HEK293 (cell line): ENCODE measurements at regions not wholly inside any gene's neighbourhood (a gene's known extent, or its start where the extent isn't known, plus 50 kb on each side); places are given as distances from the start of the nearest gene placed in this dataset.

Experiments
- CTCF ChIA-PET: fragments of 350-600 bp; formaldehyde crosslinking; extraction: SDS; loops from one replicate; lab custom pipeline; 2021; ENCODE audit warnings: antibody characterized with exemption; lab: Yijun Ruan, JAX
- POLR2A ChIA-PET: fragments of 300-600 bp; formaldehyde crosslinking; extraction: SDS; loops from one replicate; lab custom pipeline; 2020; ENCODE audit warnings: antibody characterized with exemption, inconsistent platforms; lab: Yijun Ruan, JAX
- H3K27ac ChIP-seq: fragments of 200-500 bp; sonication (Bioruptor generic); 2 replicates; pipeline ENCODE4 v1.5.1; 2014; ENCODE audit warnings: low read depth, low read length, control low read depth, inconsistent platforms; ENCODE audit errors: extremely low read depth
- H3K36me3 ChIP-seq, 2 experiments: fragments of 200-500 bp in 1 of 2; sonication (Bioruptor generic) in 1 of 2; 1 replicate in 1 of 2; 2 replicates in 1 of 2; pipeline ENCODE4 v1.5.1; 2014 to 2017; ENCODE audit warnings: inconsistent platforms in 2 of 2, low read length in 2 of 2; ENCODE audit not compliant: control insufficient read depth in 2 of 2, insufficient read depth in 1 of 2
- H3K4me1 ChIP-seq: fragments of 200-500 bp; sonication (Bioruptor generic); 2 replicates; pipeline ENCODE4 v1.5.1; 2014; ENCODE audit warnings: mild to moderate bottlenecking, low read length, inconsistent platforms; ENCODE audit not compliant: control insufficient read depth, insufficient read depth
- H3K4me3 ChIP-seq: 2 replicates; pipeline ENCODE4 v1.5.1; 2011; ENCODE audit warnings: low read depth, mild to moderate bottlenecking, control low read depth, low read length, moderate library complexity
- H3K9me3 ChIP-seq: fragments of 200-500 bp; sonication (Bioruptor generic); 2 replicates; pipeline ENCODE4 v1.5.1; 2014; ENCODE audit warnings: low read depth, low read length, inconsistent platforms; ENCODE audit not compliant: control insufficient read depth, insufficient read depth
- EGR2 ChIP-seq: fragments of 450-650 bp; formaldehyde crosslinking; IDR thresholded peaks from 2 replicates; pipeline ENCODE4 v1.5.1; 2016; ENCODE audit warnings: low read depth, missing biosample characterization, missing genetic modification characterization
- SP2 ChIP-seq: fragments of 450-650 bp; formaldehyde crosslinking; IDR thresholded peaks from 2 replicates; pipeline ENCODE4 v1.5.1; 2016; ENCODE audit warnings: missing biosample characterization, missing genetic modification characterization
- TRIM28 ChIP-seq: IDR thresholded peaks from 2 replicates; pipeline ENCODE4 v1.6.1; 2011; ENCODE audit warnings: low read length, control low read depth, borderline replicate concordance
- WT1 ChIP-seq: fragments of 450-650 bp; formaldehyde crosslinking; IDR thresholded peaks from 2 replicates; pipeline ENCODE4 v1.5.1; 2016; ENCODE audit warnings: missing biosample characterization, missing genetic modification characterization
- ZBTB1 ChIP-seq: fragments of 450-650 bp; formaldehyde crosslinking; IDR thresholded peaks from 2 replicates; pipeline ENCODE4 v1.5.1; 2016; ENCODE audit warnings: missing biosample characterization, missing genetic modification characterization
- ZEB2 ChIP-seq: fragments of 450-650 bp; formaldehyde crosslinking; IDR thresholded peaks from 2 replicates; pipeline ENCODE4 v1.5.1; 2016; ENCODE audit warnings: missing biosample characterization, missing genetic modification characterization
- ZNF214 ChIP-seq: fragments of 450-650 bp; formaldehyde crosslinking; IDR thresholded peaks from 2 replicates; pipeline ENCODE4 v1.5.1; 2017; ENCODE audit warnings: missing biosample characterization, mild to moderate bottlenecking, missing genetic modification characterization, borderline replicate concordance
- ZNF23 ChIP-seq: fragments of 450-650 bp; formaldehyde crosslinking; IDR thresholded peaks from 2 replicates; pipeline ENCODE4 v1.5.1; 2016; ENCODE audit warnings: missing biosample characterization, missing genetic modification characterization, borderline replicate concordance
- ZNF292 ChIP-seq: fragments of 450-650 bp; formaldehyde crosslinking; IDR thresholded peaks from 2 replicates; pipeline ENCODE4 v1.5.1; 2016; ENCODE audit warnings: low read depth, missing biosample characterization, missing genetic modification characterization, borderline replicate concordance
- ZNF335 ChIP-seq: fragments of 450-650 bp; formaldehyde crosslinking; conservative IDR thresholded peaks from 2 replicates; pipeline ENCODE4 v1.5.1; 2016; ENCODE audit warnings: missing biosample characterization, missing genetic modification characterization
- ZNF416 ChIP-seq: fragments of 450-650 bp; formaldehyde crosslinking; IDR thresholded peaks from 2 replicates; pipeline ENCODE4 v1.5.1; 2016; ENCODE audit warnings: missing biosample characterization, missing genetic modification characterization
- ZNF423 ChIP-seq: fragments of 450-650 bp; formaldehyde crosslinking; IDR thresholded peaks from 2 replicates; pipeline ENCODE4 v1.5.1; 2016; ENCODE audit warnings: missing biosample characterization, missing genetic modification characterization
- ZNF501 ChIP-seq: fragments of 450-650 bp; formaldehyde crosslinking; IDR thresholded peaks from 2 replicates; pipeline ENCODE4 v1.5.1; 2016; ENCODE audit warnings: missing biosample characterization, missing genetic modification characterization
- ZNF707 ChIP-seq: fragments of 450-650 bp; formaldehyde crosslinking; IDR thresholded peaks from 2 replicates; pipeline ENCODE4 v1.5.1; 2016; ENCODE audit warnings: missing biosample characterization, missing genetic modification characterization
- ZNF768 ChIP-seq: fragments of 450-650 bp; formaldehyde crosslinking; IDR thresholded peaks from 2 replicates; pipeline ENCODE4 v1.5.1; 2018; ENCODE audit warnings: missing biosample characterization, mild to moderate bottlenecking, missing genetic modification characterization
- ZNF830 ChIP-seq: fragments of 450-650 bp; IDR thresholded peaks from 2 replicates; pipeline ENCODE4 v1.5.0; 2018; ENCODE audit warnings: missing biosample characterization, missing genetic modification characterization, low read depth, mild to moderate bottlenecking, moderate library complexity
- ZSCAN23 ChIP-seq: fragments of 450-650 bp; formaldehyde crosslinking; IDR thresholded peaks from 2 replicates; pipeline ENCODE4 v1.5.1; 2016; ENCODE audit warnings: missing biosample characterization, missing genetic modification characterization
- TF ChIP-seq, protein P1 (sequence below): fragments of 450-650 bp; formaldehyde crosslinking; IDR thresholded peaks from 2 replicates; pipeline ENCODE4 v1.5.1; 2016; ENCODE audit warnings: missing biosample characterization, missing genetic modification characterization
- TF ChIP-seq, protein P2 (sequence below): fragments of 450-650 bp; formaldehyde crosslinking; IDR thresholded peaks from 2 replicates; pipeline ENCODE4 v1.5.1; 2017; ENCODE audit warnings: missing biosample characterization, missing genetic modification characterization
- TF ChIP-seq, protein P3 (sequence below): fragments of 450-650 bp; formaldehyde crosslinking; IDR thresholded peaks from 2 replicates; pipeline ENCODE4 v1.5.1; 2017; ENCODE audit warnings: missing biosample characterization, missing genetic modification characterization
- TF ChIP-seq, protein P4 (sequence below): fragments of 450-650 bp; formaldehyde crosslinking; IDR thresholded peaks from 2 replicates; pipeline ENCODE4 v1.5.1; 2016; ENCODE audit warnings: missing biosample characterization, missing genetic modification characterization
- TF ChIP-seq, protein P5 (sequence below): fragments of 450-650 bp; formaldehyde crosslinking; IDR thresholded peaks from 2 replicates; pipeline ENCODE4 v1.5.1; 2016; ENCODE audit warnings: missing biosample characterization, missing genetic modification characterization
- TF ChIP-seq, protein P6 (sequence below): fragments of 450-650 bp; formaldehyde crosslinking; IDR thresholded peaks from 2 replicates; pipeline ENCODE4 v1.5.1; 2016; ENCODE audit warnings: missing biosample characterization, missing genetic modification characterization

DNA sequence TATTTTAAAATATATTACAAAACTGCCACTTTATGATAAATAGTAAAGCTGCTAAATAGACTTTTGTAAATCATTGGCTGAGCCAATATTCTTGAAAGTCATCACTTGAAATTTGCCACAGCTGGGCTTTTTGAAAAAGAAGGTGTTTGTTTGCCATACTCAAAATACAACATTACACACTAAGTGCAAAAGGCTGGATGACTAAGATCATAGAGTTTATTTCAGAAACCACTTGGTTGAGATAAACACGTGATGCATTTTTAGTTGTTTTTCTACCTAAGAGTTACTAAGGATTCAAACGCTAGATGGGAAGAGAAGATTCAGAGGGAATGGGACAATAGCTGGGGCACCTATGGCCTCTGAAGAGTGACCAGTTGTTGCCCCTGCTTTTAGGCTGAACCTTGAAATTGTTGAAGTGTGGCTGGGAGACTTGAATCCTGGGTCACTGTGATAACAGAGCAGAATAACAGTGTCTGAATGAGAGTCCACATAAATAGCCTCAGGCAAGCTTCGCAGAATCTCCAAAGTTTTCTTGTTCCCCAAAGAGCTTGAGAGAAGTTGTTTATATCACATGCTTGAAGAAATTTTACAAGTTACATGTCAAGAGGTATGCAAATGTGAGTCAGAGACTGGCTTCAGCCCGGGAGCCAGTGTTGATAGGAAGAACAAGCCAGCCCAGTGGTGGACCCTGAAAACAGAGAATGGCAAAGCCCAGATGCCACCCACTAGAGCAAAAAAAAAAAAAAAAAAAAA lies 409.8 kb downstream of the GPD2 start (continued):
- TF ChIP-seq, protein P1, sequence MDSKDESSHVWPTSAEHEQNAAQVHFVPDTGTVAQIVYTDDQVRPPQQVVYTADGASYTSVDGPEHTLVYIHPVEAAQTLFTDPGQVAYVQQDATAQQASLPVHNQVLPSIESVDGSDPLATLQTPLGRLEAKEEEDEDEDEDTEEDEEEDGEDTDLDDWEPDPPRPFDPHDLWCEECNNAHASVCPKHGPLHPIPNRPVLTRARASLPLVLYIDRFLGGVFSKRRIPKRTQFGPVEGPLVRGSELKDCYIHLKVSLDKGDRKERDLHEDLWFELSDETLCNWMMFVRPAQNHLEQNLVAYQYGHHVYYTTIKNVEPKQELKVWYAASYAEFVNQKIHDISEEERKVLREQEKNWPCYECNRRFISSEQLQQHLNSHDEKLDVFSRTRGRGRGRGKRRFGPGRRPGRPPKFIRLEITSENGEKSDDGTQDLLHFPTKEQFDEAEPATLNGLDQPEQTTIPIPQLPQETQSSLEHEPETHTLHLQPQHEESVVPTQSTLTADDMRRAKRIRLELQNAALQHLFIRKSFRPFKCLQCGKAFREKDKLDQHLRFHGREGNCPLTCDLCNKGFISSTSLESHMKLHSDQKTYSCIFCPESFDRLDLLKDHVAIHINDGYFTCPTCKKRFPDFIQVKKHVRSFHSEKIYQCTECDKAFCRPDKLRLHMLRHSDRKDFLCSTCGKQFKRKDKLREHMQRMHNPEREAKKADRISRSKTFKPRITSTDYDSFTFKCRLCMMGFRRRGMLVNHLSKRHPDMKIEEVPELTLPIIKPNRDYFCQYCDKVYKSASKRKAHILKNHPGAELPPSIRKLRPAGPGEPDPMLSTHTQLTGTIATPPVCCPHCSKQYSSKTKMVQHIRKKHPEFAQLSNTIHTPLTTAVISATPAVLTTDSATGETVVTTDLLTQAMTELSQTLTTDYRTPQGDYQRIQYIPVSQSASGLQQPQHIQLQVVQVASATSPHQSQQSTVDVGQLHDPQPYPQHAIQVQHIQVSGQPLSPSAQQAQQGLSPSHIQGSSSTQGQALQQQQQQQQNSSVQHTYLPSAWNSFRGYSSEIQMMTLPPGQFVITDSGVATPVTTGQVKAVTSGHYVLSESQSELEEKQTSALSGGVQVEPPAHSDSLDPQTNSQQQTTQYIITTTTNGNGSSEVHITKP (tag by site-specific recombination) = 0 out of 2 replicates have a peak, but pooled peaks have one; percentile 29
- no peak for TF ChIP-seq ZNF416
- no peak for TF ChIP-seq ZEB2
- TF ChIP-seq ZNF707 (tag by site-specific recombination) = no peak
- TF ChIP-seq SP2 = no peak
- TF ChIP-seq, protein P2, sequence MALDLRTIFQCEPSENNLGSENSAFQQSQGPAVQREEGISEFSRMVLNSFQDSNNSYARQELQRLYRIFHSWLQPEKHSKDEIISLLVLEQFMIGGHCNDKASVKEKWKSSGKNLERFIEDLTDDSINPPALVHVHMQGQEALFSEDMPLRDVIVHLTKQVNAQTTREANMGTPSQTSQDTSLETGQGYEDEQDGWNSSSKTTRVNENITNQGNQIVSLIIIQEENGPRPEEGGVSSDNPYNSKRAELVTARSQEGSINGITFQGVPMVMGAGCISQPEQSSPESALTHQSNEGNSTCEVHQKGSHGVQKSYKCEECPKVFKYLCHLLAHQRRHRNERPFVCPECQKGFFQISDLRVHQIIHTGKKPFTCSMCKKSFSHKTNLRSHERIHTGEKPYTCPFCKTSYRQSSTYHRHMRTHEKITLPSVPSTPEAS (tag by site-specific recombination) = no peak
- no peak for TF ChIP-seq ZNF768
- TF ChIP-seq ZNF214 (tag by site-specific recombination) = no peak
- no peak for TF ChIP-seq ZNF292
- TF ChIP-seq, protein P3, sequence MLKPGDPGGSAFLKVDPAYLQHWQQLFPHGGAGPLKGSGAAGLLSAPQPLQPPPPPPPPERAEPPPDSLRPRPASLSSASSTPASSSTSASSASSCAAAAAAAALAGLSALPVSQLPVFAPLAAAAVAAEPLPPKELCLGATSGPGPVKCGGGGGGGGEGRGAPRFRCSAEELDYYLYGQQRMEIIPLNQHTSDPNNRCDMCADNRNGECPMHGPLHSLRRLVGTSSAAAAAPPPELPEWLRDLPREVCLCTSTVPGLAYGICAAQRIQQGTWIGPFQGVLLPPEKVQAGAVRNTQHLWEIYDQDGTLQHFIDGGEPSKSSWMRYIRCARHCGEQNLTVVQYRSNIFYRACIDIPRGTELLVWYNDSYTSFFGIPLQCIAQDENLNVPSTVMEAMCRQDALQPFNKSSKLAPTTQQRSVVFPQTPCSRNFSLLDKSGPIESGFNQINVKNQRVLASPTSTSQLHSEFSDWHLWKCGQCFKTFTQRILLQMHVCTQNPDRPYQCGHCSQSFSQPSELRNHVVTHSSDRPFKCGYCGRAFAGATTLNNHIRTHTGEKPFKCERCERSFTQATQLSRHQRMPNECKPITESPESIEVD (tag by site-specific recombination) = 0 out of 2 replicates have a peak, but pooled peaks have one; percentile 47
- TF ChIP-seq WT1 (tag by site-specific recombination) = no peak
- no peak for TF ChIP-seq ZNF830 (tag by site-specific recombination)
- TF ChIP-seq ZNF335 (tag by site-specific recombination) = peak; percentile 55
- TF ChIP-seq TRIM28 = peak; percentile 74; the same call in 1 of the 2 replicates
- no peak for TF ChIP-seq ZSCAN23 (tag by site-specific recombination)
- TF ChIP-seq, protein P4, sequence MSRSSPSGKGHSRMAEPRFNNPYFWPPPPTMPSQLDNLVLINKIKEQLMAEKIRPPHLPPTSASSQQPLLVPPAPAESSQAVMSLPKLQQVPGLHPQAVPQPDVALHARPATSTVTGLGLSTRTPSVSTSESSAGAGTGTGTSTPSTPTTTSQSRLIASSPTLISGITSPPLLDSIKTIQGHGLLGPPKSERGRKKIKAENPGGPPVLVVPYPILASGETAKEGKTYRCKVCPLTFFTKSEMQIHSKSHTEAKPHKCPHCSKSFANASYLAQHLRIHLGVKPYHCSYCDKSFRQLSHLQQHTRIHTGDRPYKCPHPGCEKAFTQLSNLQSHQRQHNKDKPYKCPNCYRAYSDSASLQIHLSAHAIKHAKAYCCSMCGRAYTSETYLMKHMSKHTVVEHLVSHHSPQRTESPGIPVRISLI (tag by site-specific recombination) = no peak
- TF ChIP-seq, protein P5, sequence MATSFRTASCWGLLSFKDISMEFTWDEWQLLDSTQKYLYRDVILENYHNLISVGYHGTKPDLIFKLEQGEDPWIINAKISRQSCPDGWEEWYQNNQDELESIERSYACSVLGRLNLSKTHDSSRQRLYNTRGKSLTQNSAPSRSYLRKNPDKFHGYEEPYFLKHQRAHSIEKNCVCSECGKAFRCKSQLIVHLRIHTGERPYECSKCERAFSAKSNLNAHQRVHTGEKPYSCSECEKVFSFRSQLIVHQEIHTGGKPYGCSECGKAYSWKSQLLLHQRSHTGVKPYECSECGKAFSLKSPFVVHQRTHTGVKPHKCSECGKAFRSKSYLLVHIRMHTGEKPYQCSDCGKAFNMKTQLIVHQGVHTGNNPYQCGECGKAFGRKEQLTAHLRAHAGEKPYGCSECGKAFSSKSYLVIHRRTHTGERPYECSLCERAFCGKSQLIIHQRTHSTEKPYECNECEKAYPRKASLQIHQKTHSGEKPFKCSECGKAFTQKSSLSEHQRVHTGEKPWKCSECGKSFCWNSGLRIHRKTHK (tag by site-specific recombination) = no peak
- TF ChIP-seq, all 188 proteins: peak for 4

DNA sequence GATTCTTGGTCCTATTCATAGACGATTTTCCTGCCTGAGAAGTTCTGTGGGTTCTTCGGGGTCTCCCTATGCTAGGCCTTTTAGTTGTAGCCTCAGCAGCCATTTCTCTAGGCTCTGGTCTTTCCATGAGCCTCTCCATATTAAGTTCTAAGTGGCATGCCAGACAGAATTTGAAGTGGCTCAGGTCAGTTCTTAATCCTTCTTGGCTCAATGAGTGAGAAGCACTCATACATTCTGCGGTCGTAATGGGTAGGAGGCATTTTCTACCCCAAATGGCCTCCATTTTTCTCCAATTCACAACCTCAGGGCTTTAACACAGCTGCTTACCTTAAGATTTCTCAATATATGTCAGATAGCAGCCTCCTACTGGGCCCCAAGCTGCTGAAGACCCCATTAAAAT lies 405.3 kb upstream of the GALNT5 start:
- TF ChIP-seq ZNF23 = no peak
- no peak for TF ChIP-seq ZNF501
- TF ChIP-seq ZBTB1 = no peak
- TF ChIP-seq ZNF423 (tag by site-specific recombination) = no peak
- TF ChIP-seq, protein P6, sequence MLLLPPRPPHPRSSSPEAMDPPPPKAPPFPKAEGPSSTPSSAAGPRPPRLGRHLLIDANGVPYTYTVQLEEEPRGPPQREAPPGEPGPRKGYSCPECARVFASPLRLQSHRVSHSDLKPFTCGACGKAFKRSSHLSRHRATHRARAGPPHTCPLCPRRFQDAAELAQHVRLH (tag by site-specific recombination) = no peak
- TF ChIP-seq EGR2 = no peak
- H3K27ac ChIP-seq = no peak overlapping the region
- no peak overlapping the region for H3K4me3 ChIP-seq
- H3K4me1 ChIP-seq = no peaks in the 10 kb centered on the region
- CTCF ChIA-PET = interaction anchor here (0.6 kb wide), 1 partner anchor 11 kb away, joined by 3 read pairs; no protein-coding TSS in a partner anchor
- POLR2A ChIA-PET = no interaction called here
- H3K36me3 ChIP-seq = no peaks in the 10 kb centered on the region; a peak in 1 of 3 replicates
- no peaks in the 10 kb centered on the region for H3K9me3 ChIP-seq
